Neural cell (in vitro differentiated cells): ENCODE measurements at regions not wholly inside any gene's neighbourhood (a gene's known extent, or its start where the extent isn't known, plus 50 kb on each side); places are given as distances from the start of the nearest gene placed in this dataset.
A peak's percentile ranks its signal among the peaks of the same experiment; 100 is the strongest.

ENCODE experiments used
- H2AFZ ChIP-seq: fragments of 200-600, 300-800 bp; sonication (generic), shearing (Covaris generic); 2 replicates; pipeline ENCODE4 v1.6.0; 2014; ENCODE audit warnings: low read depth, mild to moderate bottlenecking, antibody characterized with exemption, low read length, moderate library complexity
- H3F3A ChIP-seq: fragments of 200-600 bp; shearing (Covaris generic); 2 replicates; pipeline ENCODE4 v1.6.1; 2016; ENCODE audit warnings: mild to moderate bottlenecking, moderate library complexity, mixed read lengths, antibody characterized with exemption, low read length; ENCODE audit not compliant: insufficient read depth, poor library complexity, severe bottlenecking
- H3K27ac ChIP-seq: fragments of 200-600, 300-800 bp; sonication (generic), shearing (Covaris generic); 2 replicates; pipeline ENCODE4 v1.5.1; 2014; ENCODE audit warnings: mild to moderate bottlenecking, low read length, moderate library complexity
- H3K27me3 ChIP-seq: fragments of 300-800, 200-600 bp; sonication (generic), shearing (Covaris generic); 2 replicates; pipeline ENCODE4 v1.6.0; 2014; ENCODE audit warnings: mild to moderate bottlenecking, low read depth, low read length, moderate library complexity; ENCODE audit not compliant: insufficient read depth
- H3K36me3 ChIP-seq: fragments of 300-800, 200-600 bp; sonication (generic), shearing (Covaris generic); 2 replicates; pipeline ENCODE4 v1.5.1; 2014; ENCODE audit warnings: mild to moderate bottlenecking, antibody characterized with exemption, low read length, moderate library complexity; ENCODE audit not compliant: insufficient read depth
- H3K4me2 ChIP-seq: fragments of 300-800, 200-600 bp; sonication (generic), shearing (Covaris generic); 2 replicates; pipeline ENCODE4 v1.6.0; 2014; ENCODE audit warnings: mild to moderate bottlenecking, low read length
- H3K4me3 ChIP-seq: fragments of 300-800, 200-600 bp; sonication (generic), shearing (Covaris generic); 2 replicates; pipeline ENCODE4 v1.5.1; 2014; ENCODE audit warnings: mild to moderate bottlenecking, low read length, moderate library complexity
- H3K79me2 ChIP-seq: fragments of 200-600 bp; shearing (Covaris generic); replicated peaks from 2 replicates; pipeline ENCODE4 v1.6.0; 2014; ENCODE audit warnings: mild to moderate bottlenecking, low read length, moderate library complexity; ENCODE audit not compliant: insufficient read depth
- H3K9ac ChIP-seq: fragments of 300-800, 200-600 bp; sonication (generic), shearing (Covaris generic); 2 replicates; pipeline ENCODE4 v1.6.1; 2016; ENCODE audit warnings: mild to moderate bottlenecking, low read length, mixed read lengths
- H3K9me2 ChIP-seq: fragments of 200-600 bp; shearing (Covaris generic); 2 replicates; pipeline ENCODE4 v1.6.1; 2016; ENCODE audit warnings: mild to moderate bottlenecking, low read length, mixed read lengths; ENCODE audit not compliant: insufficient read depth
- H3K9me3 ChIP-seq: fragments of 200-600, 300-800 bp; sonication (generic), shearing (Covaris generic); 2 replicates; pipeline ENCODE4 v1.6.1; 2016; ENCODE audit warnings: mild to moderate bottlenecking, mixed run types, low read length, moderate library complexity, mixed read lengths
- H4K20me1 ChIP-seq: fragments of 200-600 bp; shearing (Covaris generic); 2 replicates; pipeline ENCODE4 v1.6.1; 2016; ENCODE audit warnings: mild to moderate bottlenecking, mixed run types; ENCODE audit not compliant: insufficient read depth
- EP300 ChIP-seq: fragments of 450-650 bp; conservative IDR thresholded peaks from 2 replicates; pipeline ENCODE4 v1.6.1; 2014; ENCODE audit warnings: antibody characterized with exemption, mild to moderate bottlenecking, moderate library complexity; ENCODE audit not compliant: poor library complexity, severe bottlenecking
- EZH2 ChIP-seq: fragments of 200-600, 300-800 bp; shearing (Covaris generic), sonication (generic); IDR thresholded peaks from 2 replicates; pipeline ENCODE4 v1.6.1; 2014; ENCODE audit warnings: antibody characterized with exemption, low read length, borderline replicate concordance, mild to moderate bottlenecking; ENCODE audit not compliant: insufficient read depth, poor library complexity, severe bottlenecking
- MXI1 ChIP-seq: fragments of 450-650 bp; conservative IDR thresholded peaks from 2 replicates; pipeline ENCODE4 v1.6.1; 2014; ENCODE audit warnings: antibody characterized with exemption, mild to moderate bottlenecking; ENCODE audit not compliant: poor library complexity, severe bottlenecking
- POLR2AphosphoS5 ChIP-seq: IDR thresholded peaks from 2 replicates; pipeline ENCODE4 v1.6.1; 2012
- RAD21 ChIP-seq: fragments of 450-650 bp; conservative IDR thresholded peaks from 2 replicates; pipeline ENCODE4 v1.6.1; 2014; ENCODE audit warnings: antibody characterized with exemption, mild to moderate bottlenecking, moderate library complexity
- REST ChIP-seq: IDR thresholded peaks from 2 replicates; pipeline ENCODE4 v1.6.1; 2012; ENCODE audit warnings: borderline replicate concordance
- SMC3 ChIP-seq: fragments of 450-650 bp; conservative IDR thresholded peaks from 2 replicates; pipeline ENCODE4 v1.6.1; 2014; ENCODE audit warnings: antibody characterized with exemption, mild to moderate bottlenecking, moderate library complexity; ENCODE audit not compliant: poor library complexity
- TAF1 ChIP-seq: IDR thresholded peaks from 2 replicates; pipeline ENCODE4 v1.6.1; 2012; ENCODE audit warnings: low read depth
- TF ChIP-seq, protein P1 (sequence below): fragments of 450-650 bp; IDR thresholded peaks from 2 replicates; pipeline ENCODE4 v1.5.1; 2014; ENCODE audit warnings: antibody characterized with exemption, mild to moderate bottlenecking, moderate library complexity; ENCODE audit not compliant: poor library complexity, severe bottlenecking

GRCh38 chr2:84194949-84195644 is 264.0 kb downstream of the SUCLG1 start:
- H3K36me3 ChIP-seq: no peaks in the 10 kb centered on the region
- no peaks in the 10 kb centered on the region for H3K27me3 ChIP-seq
- no peak overlapping the region for H3K27ac ChIP-seq
- no peaks in the 10 kb centered on the region for H3K9me3 ChIP-seq
- peak overlapping the region; percentile 13 for H3K4me3 ChIP-seq
- H3K9me2 ChIP-seq: no peaks in the 10 kb centered on the region
- H2AFZ ChIP-seq: no peak overlapping the region
- H4K20me1 ChIP-seq: no peaks in the 10 kb centered on the region
- no peak overlapping the region for H3K9ac ChIP-seq
- H3F3A ChIP-seq: no peaks in the 10 kb centered on the region
- peak; percentile 17 for TF ChIP-seq SMC3
- no peak for TF ChIP-seq MXI1
- peak; percentile 22 for TF ChIP-seq POLR2AphosphoS5
- no peak for TF ChIP-seq EZH2
- no peak for TF ChIP-seq TAF1
- peak; percentile 32 for TF ChIP-seq EP300
- TF ChIP-seq, protein P1, sequence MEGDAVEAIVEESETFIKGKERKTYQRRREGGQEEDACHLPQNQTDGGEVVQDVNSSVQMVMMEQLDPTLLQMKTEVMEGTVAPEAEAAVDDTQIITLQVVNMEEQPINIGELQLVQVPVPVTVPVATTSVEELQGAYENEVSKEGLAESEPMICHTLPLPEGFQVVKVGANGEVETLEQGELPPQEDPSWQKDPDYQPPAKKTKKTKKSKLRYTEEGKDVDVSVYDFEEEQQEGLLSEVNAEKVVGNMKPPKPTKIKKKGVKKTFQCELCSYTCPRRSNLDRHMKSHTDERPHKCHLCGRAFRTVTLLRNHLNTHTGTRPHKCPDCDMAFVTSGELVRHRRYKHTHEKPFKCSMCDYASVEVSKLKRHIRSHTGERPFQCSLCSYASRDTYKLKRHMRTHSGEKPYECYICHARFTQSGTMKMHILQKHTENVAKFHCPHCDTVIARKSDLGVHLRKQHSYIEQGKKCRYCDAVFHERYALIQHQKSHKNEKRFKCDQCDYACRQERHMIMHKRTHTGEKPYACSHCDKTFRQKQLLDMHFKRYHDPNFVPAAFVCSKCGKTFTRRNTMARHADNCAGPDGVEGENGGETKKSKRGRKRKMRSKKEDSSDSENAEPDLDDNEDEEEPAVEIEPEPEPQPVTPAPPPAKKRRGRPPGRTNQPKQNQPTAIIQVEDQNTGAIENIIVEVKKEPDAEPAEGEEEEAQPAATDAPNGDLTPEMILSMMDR: no peak
- peak; percentile 19 for TF ChIP-seq RAD21
- no peak for TF ChIP-seq REST
- H3K4me2 ChIP-seq: no peak overlapping the region
- H3K79me2 ChIP-seq: no peaks in the 10 kb centered on the region

- TF ChIP-seq MXI1 (no peak), SMC3 (no peak), EP300 (no peak), EZH2 (no peak), TAF1 (no peak), RAD21 (no peak), REST (no peak), POLR2AphosphoS5 (no peak)
- TF ChIP-seq, protein P1: no peak
- Histone ChIP-seq H3K9me2 (no peaks in the 10 kb centered on the region), H3K4me2 (no peak overlapping the region), H3K9ac (no peak overlapping the region), H3K27me3 (no peaks in the 10 kb centered on the region), H3K79me2 (no peaks in the 10 kb centered on the region), H4K20me1 (no peaks in the 10 kb centered on the region), H3K27ac (no peak overlapping the region), H3K36me3 (no peaks in the 10 kb centered on the region), H3K9me3 (no peaks in the 10 kb centered on the region), H3K4me3 (no peak overlapping the region), H3F3A (no peaks in the 10 kb centered on the region), H2AFZ (no peak overlapping the region)
Observed at GRCh38 chr2:84194181-84194580, 264.9 kb downstream of the SUCLG1 start.
